ENCODE measurements at regions not wholly inside any gene's neighbourhood (a gene's known extent, or its start where the extent isn't known, plus 50 kb on each side); places are given as distances from the start of the nearest gene placed in this dataset.

GRCh38 chr12:116630762-116631161 lies 71.6 kb downstream of the MAP1LC3B2 start:
- Histone ChIP-seq H3K27me3 (ENCODE audit: insufficient read depth, low read length) (no peaks in the 10 kb centered on the region), H3K9me2 (ENCODE audit: insufficient read depth) (no peaks in the 10 kb centered on the region), H3K9ac (ENCODE audit: low read length) (no peak overlapping the region), H2AFZ (ENCODE audit: low read depth, low read length, poor library complexity, severe bottlenecking) (no peak overlapping the region), H3K27ac (ENCODE audit: low read depth, low read length) (no peak overlapping the region), H3K9me3 (ENCODE audit: control insufficient read depth in 1 of 2, insufficient read depth in 1 of 2, low read depth in 1 of 2, low read length in 2 of 2) (no peaks in the 10 kb centered on the region), H4K20me1 (ENCODE audit: insufficient read depth) (no peaks in the 10 kb centered on the region), H3K4me1 (ENCODE audit: control insufficient read depth in 1 of 2, insufficient read depth in 2 of 2, low read length in 2 of 2) (peaks cover 5 to 17% of the 10 kb centered on the region in 2 experiments), H3K4me3 (replicated peaks in 1 of 2; ENCODE audit: low read depth in 1 of 2, low read length in 2 of 2) (no peak overlapping the region), H3K36me3 (ENCODE audit: control insufficient read depth in 1 of 2, insufficient read depth in 2 of 2, low read length in 2 of 2) (no peaks in the 10 kb centered on the region), H3K79me2 (ENCODE audit: insufficient read depth, low read length) (no peaks in the 10 kb centered on the region), H3K4me2 (ENCODE audit: low read length) (no peak overlapping the region)
- BruUV-seq (replicated peaks) = no TSS peak
- POLR2A ChIA-PET = no interaction called here
- TF ChIP-seq ATF3 (IDR thresholded peaks at IDR 0.05) (no peak), EZH2 (IDR thresholded peaks at IDR 0.05) (no peak), TCF7L2 (IDR thresholded peaks at IDR 0.05; ENCODE audit: borderline replicate concordance, extremely low read depth, insufficient read depth, insufficient read length) (no peak), ELF1 (IDR thresholded peaks at IDR 0.05; ENCODE audit: borderline replicate concordance, low read depth) (no peak), CEBPB (IDR thresholded peaks at IDR 0.05; ENCODE audit: low read depth) (no peak), MAX (IDR thresholded peaks at IDR 0.05) (no peak), ZNF274 (IDR thresholded peaks at IDR 0.05; ENCODE audit: low read depth, low read length) (no peak), SRF (IDR thresholded peaks at IDR 0.05; ENCODE audit: low read depth) (no peak), POLR2AphosphoS5 (IDR thresholded peaks at IDR 0.05; ENCODE audit: low read depth, low read length) (no peak), POLR2A (IDR thresholded peaks at IDR 0.05; ENCODE audit: borderline replicate concordance, extremely low read depth, insufficient read depth, insufficient read length) (no peak), EZH2phosphoT487 (IDR thresholded peaks at IDR 0.05; ENCODE audit: borderline replicate concordance) (no peak), RAD21 (IDR thresholded peaks at IDR 0.05; ENCODE audit: low read depth) (no peak)
- intact Hi-C loops (cut with micrococcal nuclease) = no loop called here
- CTCF ChIA-PET = interaction anchor here (1.4 kb wide), 1 partner anchor 21 kb away, joined by 4 read pairs; no protein-coding TSS in a partner anchor
- RAD21 ChIA-PET (ENCODE audit: low non-redundant PET in 1 of 2, low total read pairs in 2 of 2, uncharacterized antibody in 2 of 2, unreplicated experiment in 2 of 2) = no interaction called here
- ATAC-seq (no peak), DNase-seq (ENCODE audit: low read depth, low spot score) (no peak)

- no peak overlapping the region for H3K4me3 ChIP-seq (replicated peaks in 1 of 2; ENCODE audit: low read depth in 1 of 2, low read length in 2 of 2)
- RAD21 ChIA-PET (ENCODE audit: low non-redundant PET in 1 of 2, low total read pairs in 2 of 2, uncharacterized antibody in 2 of 2, unreplicated experiment in 2 of 2) = interaction anchor here in 1 of 2 experiments (0.5 kb wide), 1 partner anchor 132 kb away, joined by 4 read pairs; no protein-coding TSS in a partner anchor
- no peak for DNase-seq (ENCODE audit: low read depth, low spot score)
- no peaks in the 10 kb centered on the region for H3K9me2 ChIP-seq (ENCODE audit: insufficient read depth)
- no peaks in the 10 kb centered on the region for H3K36me3 ChIP-seq (ENCODE audit: control insufficient read depth in 1 of 2, insufficient read depth in 2 of 2, low read length in 2 of 2)
- H3K4me1 ChIP-seq (ENCODE audit: control insufficient read depth in 1 of 2, insufficient read depth in 2 of 2, low read length in 2 of 2) = peaks cover 5 to 17% of the 10 kb centered on the region in 2 experiments
- H3K79me2 ChIP-seq (ENCODE audit: insufficient read depth, low read length) = no peaks in the 10 kb centered on the region
- H3K27ac ChIP-seq (ENCODE audit: low read depth, low read length) = no peak overlapping the region
- no peak overlapping the region for H2AFZ ChIP-seq (ENCODE audit: low read depth, low read length, poor library complexity, severe bottlenecking)
- no TSS peak for BruUV-seq (replicated peaks)
- no peak for ATAC-seq
- H3K9me3 ChIP-seq (ENCODE audit: control insufficient read depth in 1 of 2, insufficient read depth in 1 of 2, low read depth in 1 of 2, low read length in 2 of 2) = no peaks in the 10 kb centered on the region; a peak in 1 of 4 replicates
- no peaks in the 10 kb centered on the region for H4K20me1 ChIP-seq (ENCODE audit: insufficient read depth)
- no peak overlapping the region for H3K9ac ChIP-seq (ENCODE audit: low read length)
- intact Hi-C loops (cut with micrococcal nuclease) = no loop called here
- H3K4me2 ChIP-seq (ENCODE audit: low read length) = no peak overlapping the region
- POLR2A ChIA-PET = no interaction called here
- CTCF ChIA-PET = no interaction called here
- no peaks in the 10 kb centered on the region for H3K27me3 ChIP-seq (ENCODE audit: insufficient read depth, low read length)
- TF ChIP-seq YY1 (IDR thresholded peaks at IDR 0.05; ENCODE audit: extremely low read depth, insufficient replicate concordance, low read depth, low read length) (no peak), JUND (IDR thresholded peaks at IDR 0.05) (no peak), ZFX (IDR thresholded peaks at IDR 0.05) (no peak), CBX3 (IDR thresholded peaks at IDR 0.05; ENCODE audit: low read depth) (no peak), CEBPB (IDR thresholded peaks at IDR 0.05; ENCODE audit: low read depth) (no peak), REST (IDR thresholded peaks at IDR 0.05; ENCODE audit: low read depth) (no peak), ZNF274 (IDR thresholded peaks at IDR 0.05; ENCODE audit: low read depth, low read length) (no peak)
Measured at GRCh38 chr12:116629480-116629879, 70.3 kb downstream of the MAP1LC3B2 start.
